ENCODE measurements at regions not wholly inside any gene's neighbourhood (a gene's known extent, or its start where the extent isn't known, plus 50 kb on each side); places are given as distances from the start of the nearest gene placed in this dataset.

- no peak for DNase-seq (ENCODE audit: low spot score)
- Histone ChIP-seq H3K4me2 (ENCODE audit: low read length) (no peak overlapping the region), H3K79me2 (ENCODE audit: insufficient read depth, low read depth, low read length) (no peaks in the 10 kb centered on the region), H2AFZ (ENCODE audit: low read length) (no peak overlapping the region), H3K4me1 (ENCODE audit: insufficient read depth, low read length, poor library complexity, severe bottlenecking) (no peaks in the 10 kb centered on the region), H3K27ac (ENCODE audit: low read depth, low read length, poor library complexity, severe bottlenecking) (no peak overlapping the region), H4K20me1 (ENCODE audit: insufficient read depth, low read length) (no peaks in the 10 kb centered on the region), H3K4me3 (ENCODE audit: low read depth, low read length, poor library complexity, severe bottlenecking) (no peak overlapping the region), H3K36me3 (ENCODE audit: insufficient read depth, low read length) (no peaks in the 10 kb centered on the region), H3K9me3 (ENCODE audit: low read length) (no peaks in the 10 kb centered on the region), H3K9me2 (ENCODE audit: insufficient read depth, low read length) (no peaks in the 10 kb centered on the region)
- intact Hi-C loops (cut with micrococcal nuclease; ENCODE audit: unreplicated experiment) = no loop called here
- ChIA-PET CTCF (ENCODE audit: unreplicated experiment) (no interaction called here), POLR2A (no interaction called here)
- BruUV-seq (replicated peaks) = no TSS peak
- TF ChIP-seq EZH2phosphoT487 (IDR thresholded peaks at IDR 0.05; ENCODE audit: borderline replicate concordance, low read depth, low read length) (no peak), CTCF (conservative IDR thresholded peaks at IDR 0.05; ENCODE audit: low read length) (no peak)
Measured at GRCh38 chr15:70342141-70342540, 244.4 kb upstream of the TLE3 start.

- Histone ChIP-seq H3K4me2 (ENCODE audit: low read length) (no peak overlapping the region), H3K4me1 (ENCODE audit: insufficient read depth, low read length, poor library complexity, severe bottlenecking) (no peaks in the 10 kb centered on the region), H3K79me2 (ENCODE audit: insufficient read depth, low read depth, low read length) (no peaks in the 10 kb centered on the region), H3K9me2 (ENCODE audit: insufficient read depth, low read length) (no peaks in the 10 kb centered on the region), H3K9me3 (ENCODE audit: low read length) (no peaks in the 10 kb centered on the region), H4K20me1 (ENCODE audit: insufficient read depth, low read length) (no peaks in the 10 kb centered on the region), H3K36me3 (ENCODE audit: insufficient read depth, low read length) (no peaks in the 10 kb centered on the region), H2AFZ (ENCODE audit: low read length) (no peak overlapping the region), H3K4me3 (ENCODE audit: low read depth, low read length, poor library complexity, severe bottlenecking) (no peak overlapping the region), H3K27ac (ENCODE audit: low read depth, low read length, poor library complexity, severe bottlenecking) (no peak overlapping the region)
- ChIA-PET POLR2A (no interaction called here), CTCF (ENCODE audit: unreplicated experiment) (no interaction called here)
- no TSS peak for BruUV-seq (replicated peaks)
- no peak for DNase-seq (ENCODE audit: low spot score)
- intact Hi-C loops (cut with micrococcal nuclease; ENCODE audit: unreplicated experiment) = no loop called here
- TF ChIP-seq CTCF (conservative IDR thresholded peaks at IDR 0.05; ENCODE audit: low read length) (no peak), EZH2phosphoT487 (IDR thresholded peaks at IDR 0.05; ENCODE audit: borderline replicate concordance, low read depth, low read length) (no peak)
Measured at GRCh38 chr15:70341566-70341965, 243.8 kb upstream of the TLE3 start.

GRCh38 chr15:70340494-70340870, 242.8 kb upstream of the TLE3 start:
- H3K4me3 ChIP-seq (ENCODE audit: low read depth, low read length, poor library complexity, severe bottlenecking) = no peak overlapping the region
- H3K79me2 ChIP-seq (ENCODE audit: insufficient read depth, low read depth, low read length) = no peaks in the 10 kb centered on the region
- no peaks in the 10 kb centered on the region for H3K36me3 ChIP-seq (ENCODE audit: insufficient read depth, low read length)
- no peak overlapping the region for H3K4me2 ChIP-seq (ENCODE audit: low read length)
- H4K20me1 ChIP-seq (ENCODE audit: insufficient read depth, low read length) = no peaks in the 10 kb centered on the region
- no TSS peak for BruUV-seq (replicated peaks)
- TF ChIP-seq EZH2phosphoT487 (IDR thresholded peaks at IDR 0.05; ENCODE audit: borderline replicate concordance, low read depth, low read length) = no peak
- TF ChIP-seq CTCF (conservative IDR thresholded peaks at IDR 0.05; ENCODE audit: low read length) = no peak
- H3K4me1 ChIP-seq (ENCODE audit: insufficient read depth, low read length, poor library complexity, severe bottlenecking) = no peaks in the 10 kb centered on the region
- H3K27ac ChIP-seq (ENCODE audit: low read depth, low read length, poor library complexity, severe bottlenecking) = no peak overlapping the region
- DNase-seq (ENCODE audit: low spot score) = no peak
- H3K9me2 ChIP-seq (ENCODE audit: insufficient read depth, low read length) = no peaks in the 10 kb centered on the region
- no peak overlapping the region; the same call in 1 of the 2 replicates for H2AFZ ChIP-seq (ENCODE audit: low read length)
- intact Hi-C loops (cut with micrococcal nuclease; ENCODE audit: unreplicated experiment) = no loop called here
- ChIA-PET POLR2A (no interaction called here), CTCF (ENCODE audit: unreplicated experiment) (no interaction called here)
- no peaks in the 10 kb centered on the region for H3K9me3 ChIP-seq (ENCODE audit: low read length)

Data from OCI-LY7 (cell line).